ENCODE measurements at regions not wholly inside any gene's neighbourhood (a gene's known extent, or its start where the extent isn't known, plus 50 kb on each side); places are given as distances from the start of the nearest gene placed in this dataset.

DNA sequence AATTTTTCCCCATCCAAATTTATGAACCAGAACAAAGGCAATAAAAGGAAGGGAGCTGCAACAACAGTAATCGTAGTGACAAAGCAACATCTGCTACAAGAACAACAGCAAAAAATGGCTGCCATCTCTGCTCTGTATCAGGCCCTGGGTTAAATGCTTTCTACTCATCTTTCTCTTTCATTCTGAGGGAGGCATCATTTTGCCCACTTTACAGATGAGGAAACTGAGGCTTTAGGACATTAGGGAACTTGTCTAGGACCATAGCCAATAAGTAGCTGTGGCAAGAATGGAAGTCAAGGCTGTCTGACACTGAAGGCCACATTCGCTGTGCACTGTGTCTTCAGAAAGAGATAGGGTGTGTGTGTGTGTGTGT is 192.4 kb upstream of the NUDT4 start:
- no peak for DNase-seq (ENCODE audit: extremely low read depth, low read depth)
- TF ChIP-seq, protein P1, sequence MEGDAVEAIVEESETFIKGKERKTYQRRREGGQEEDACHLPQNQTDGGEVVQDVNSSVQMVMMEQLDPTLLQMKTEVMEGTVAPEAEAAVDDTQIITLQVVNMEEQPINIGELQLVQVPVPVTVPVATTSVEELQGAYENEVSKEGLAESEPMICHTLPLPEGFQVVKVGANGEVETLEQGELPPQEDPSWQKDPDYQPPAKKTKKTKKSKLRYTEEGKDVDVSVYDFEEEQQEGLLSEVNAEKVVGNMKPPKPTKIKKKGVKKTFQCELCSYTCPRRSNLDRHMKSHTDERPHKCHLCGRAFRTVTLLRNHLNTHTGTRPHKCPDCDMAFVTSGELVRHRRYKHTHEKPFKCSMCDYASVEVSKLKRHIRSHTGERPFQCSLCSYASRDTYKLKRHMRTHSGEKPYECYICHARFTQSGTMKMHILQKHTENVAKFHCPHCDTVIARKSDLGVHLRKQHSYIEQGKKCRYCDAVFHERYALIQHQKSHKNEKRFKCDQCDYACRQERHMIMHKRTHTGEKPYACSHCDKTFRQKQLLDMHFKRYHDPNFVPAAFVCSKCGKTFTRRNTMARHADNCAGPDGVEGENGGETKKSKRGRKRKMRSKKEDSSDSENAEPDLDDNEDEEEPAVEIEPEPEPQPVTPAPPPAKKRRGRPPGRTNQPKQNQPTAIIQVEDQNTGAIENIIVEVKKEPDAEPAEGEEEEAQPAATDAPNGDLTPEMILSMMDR (IDR thresholded peaks at IDR 0.05; ENCODE audit: low read depth, low read length, missing control alignments), result no peak
- H3K4me3 ChIP-seq (replicated peaks; ENCODE audit: low read depth, low read length), result no peak overlapping the region

DNA sequence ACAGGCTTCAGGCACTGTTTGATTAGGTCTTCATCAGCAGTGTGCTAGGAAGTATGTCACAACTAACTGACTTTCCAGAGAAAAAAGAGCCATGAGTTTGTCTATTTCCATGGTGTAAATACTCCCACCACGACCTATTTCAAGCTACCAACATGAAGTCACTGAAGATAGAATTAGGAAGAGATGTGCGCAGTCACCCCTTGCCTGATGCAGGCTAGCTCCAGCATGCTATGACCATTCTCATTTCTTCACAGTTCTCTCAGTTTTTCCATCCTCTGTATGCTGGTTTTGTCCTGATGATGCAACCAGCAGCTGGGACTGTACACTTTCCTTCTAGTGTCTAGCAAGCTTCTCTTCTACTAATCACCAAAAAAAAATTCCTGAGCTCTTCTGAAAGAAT is 191.6 kb upstream of the NUDT4 start:
- TF ChIP-seq, protein P1 (IDR thresholded peaks at IDR 0.05; ENCODE audit: low read depth, low read length, missing control alignments), result no peak
- no peak for DNase-seq (ENCODE audit: extremely low read depth, low read depth)
- no peak overlapping the region for H3K4me3 ChIP-seq (replicated peaks; ENCODE audit: low read depth, low read length)

DNA sequence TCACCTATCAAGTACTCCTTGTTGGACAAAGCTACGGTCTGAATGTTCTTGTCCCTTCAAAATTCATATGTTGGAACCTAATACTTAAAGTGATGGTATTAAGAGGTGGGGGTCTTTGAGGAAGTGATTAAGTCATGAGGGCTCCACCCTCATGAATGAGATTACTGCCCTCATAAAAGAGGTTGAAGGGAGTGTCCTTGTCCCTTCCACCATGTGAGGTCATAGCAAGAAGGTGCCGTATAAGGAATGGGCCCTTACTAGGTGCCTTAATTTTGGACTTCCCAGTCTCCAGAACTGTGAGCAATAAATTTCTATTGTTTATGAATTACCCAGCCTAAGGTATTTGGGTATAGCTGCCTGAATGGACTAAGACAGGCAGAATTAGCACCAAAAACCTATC is 191.1 kb upstream of the NUDT4 start:
- DNase-seq (ENCODE audit: extremely low read depth, low read depth), result no peak
- TF ChIP-seq, protein P1 (IDR thresholded peaks at IDR 0.05; ENCODE audit: low read depth, low read length, missing control alignments), result no peak
- H3K4me3 ChIP-seq (replicated peaks; ENCODE audit: low read depth, low read length), result no peak overlapping the region

DNA sequence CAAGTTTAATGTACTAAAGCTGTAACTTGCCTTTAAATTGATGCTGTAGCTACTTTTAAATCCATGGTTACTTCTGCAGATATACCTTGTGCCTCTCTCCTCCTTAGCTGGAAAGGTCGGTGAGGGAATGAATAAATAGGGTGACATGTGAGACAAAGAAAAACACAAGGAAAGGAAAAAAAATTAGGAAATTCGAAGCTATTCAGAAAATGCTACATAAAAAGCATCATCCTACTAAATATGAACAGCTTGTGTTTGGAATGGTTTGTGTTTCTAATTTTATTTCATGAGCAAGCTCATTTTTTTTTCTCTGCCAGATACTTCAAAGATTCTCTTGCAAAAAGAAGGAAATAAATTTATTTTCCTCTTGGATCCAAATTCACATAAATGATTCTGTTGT is 186.3 kb upstream of the NUDT4 start:
- no peak for DNase-seq (ENCODE audit: extremely low read depth, low read depth)
- no peak overlapping the region for H3K4me3 ChIP-seq (replicated peaks; ENCODE audit: low read depth, low read length)
- TF ChIP-seq, protein P1 (IDR thresholded peaks at IDR 0.05; ENCODE audit: low read depth, low read length, missing control alignments), result no peak

DNA sequence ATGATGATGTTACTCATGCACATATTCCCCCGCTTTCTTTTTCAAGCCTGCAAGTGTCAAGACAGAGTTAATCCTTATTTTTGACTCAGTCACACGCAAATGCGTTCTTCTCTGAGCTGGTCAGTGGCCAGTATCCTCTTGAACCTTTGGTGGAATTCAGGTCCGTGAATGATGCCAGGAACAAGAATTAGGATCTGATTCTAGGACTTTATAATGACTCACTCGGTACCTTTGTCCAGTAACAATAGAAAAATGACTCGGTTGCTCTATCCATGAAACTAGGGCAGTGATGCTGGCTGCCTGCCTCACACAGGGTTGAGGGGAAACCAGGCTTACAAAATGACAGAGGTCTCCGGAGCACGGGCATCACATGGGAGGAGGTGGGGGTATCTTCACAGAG is 185.8 kb upstream of the NUDT4 start:
- TF ChIP-seq, protein P1 (IDR thresholded peaks at IDR 0.05; ENCODE audit: low read depth, low read length, missing control alignments), result no peak
- H3K4me3 ChIP-seq (replicated peaks; ENCODE audit: low read depth, low read length), result no peak overlapping the region
- no peak for DNase-seq (ENCODE audit: extremely low read depth, low read depth)

DNA sequence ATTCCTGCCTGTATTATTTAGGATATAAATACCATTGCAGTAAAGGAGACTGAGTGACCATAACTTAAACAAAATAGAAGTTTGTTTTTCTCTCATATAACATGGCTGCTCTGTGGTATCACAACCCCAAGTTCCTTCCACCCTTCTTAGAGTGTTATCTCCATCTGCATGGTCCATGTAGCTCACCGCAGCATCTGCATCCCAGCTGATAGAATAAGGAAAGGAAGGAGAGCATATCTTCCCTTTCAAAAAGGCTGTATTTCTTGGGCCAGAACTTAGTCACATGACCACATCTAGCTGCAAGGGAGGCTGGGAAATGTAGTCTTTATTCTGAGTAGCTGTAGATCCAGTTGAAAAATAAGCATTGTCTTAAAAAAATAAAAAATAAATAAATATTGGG is 184.8 kb upstream of the NUDT4 start:
- TF ChIP-seq, protein P1 (IDR thresholded peaks at IDR 0.05; ENCODE audit: low read depth, low read length, missing control alignments), result no peak
- no peak for DNase-seq (ENCODE audit: extremely low read depth, low read depth)
- H3K4me3 ChIP-seq (replicated peaks; ENCODE audit: low read depth, low read length), result no peak overlapping the region

DNA sequence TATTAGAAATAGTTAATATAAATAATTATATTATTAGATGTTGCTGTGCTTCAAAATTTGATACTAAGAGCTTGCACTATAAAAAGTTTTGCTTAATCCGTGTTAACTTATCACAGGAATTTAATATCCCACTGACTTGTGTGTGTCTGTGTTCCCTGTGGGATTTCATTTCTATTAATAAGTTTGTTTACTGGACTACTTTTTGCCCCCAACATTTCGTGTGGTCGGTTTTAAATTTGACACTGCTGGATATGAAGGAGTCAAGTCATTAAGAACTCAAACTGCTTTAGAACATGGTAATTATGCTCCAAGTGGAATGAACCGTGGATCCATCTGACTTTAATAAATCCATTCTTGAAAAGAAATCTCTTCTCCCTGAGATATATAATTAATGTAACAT is 182.2 kb upstream of the NUDT4 start:
- TF ChIP-seq, protein P1 (IDR thresholded peaks at IDR 0.05; ENCODE audit: low read depth, low read length, missing control alignments), result no peak
- no peak overlapping the region for H3K4me3 ChIP-seq (replicated peaks; ENCODE audit: low read depth, low read length)
- no peak for DNase-seq (ENCODE audit: extremely low read depth, low read depth)

Measured in HFF-Myc (cell line).